Liver (tissue), 8 donors: ENCODE measurements at regions not wholly inside any gene's neighbourhood (a gene's known extent, or its start where the extent isn't known, plus 50 kb on each side); places are given as distances from the start of the nearest gene placed in this dataset.

Source experiments
- DNase-seq: peaks from one replicate; pipeline ENCODE4 v3.0.0-alpha.2; 2017; ENCODE audit warnings: low spot score
- H3K27ac ChIP-seq, 2 donors: one replicate each; pipeline ENCODE4 v1.7.0; 2013; ENCODE audit warnings: inconsistent platforms in 2 of 2, low read length in 2 of 2, control low read depth in 1 of 2, low read depth in 1 of 2, mild to moderate bottlenecking in 1 of 2
- H3K27me3 ChIP-seq, 4 donors: one replicate each; pipeline versions ENCODE4 v1.6.1 to v1.7.0; 2013; ENCODE audit warnings: low read length in 3 of 4, inconsistent platforms in 1 of 4, mild to moderate bottlenecking in 1 of 4, moderate library complexity in 1 of 4; ENCODE audit not compliant: control insufficient read depth in 4 of 4, insufficient read depth in 4 of 4
- H3K36me3 ChIP-seq, 4 donors: one replicate each; pipeline versions ENCODE4 v1.6.1 to v1.7.0; 2013; ENCODE audit warnings: low read length in 3 of 4, mild to moderate bottlenecking in 3 of 4, low read depth in 1 of 4, moderate library complexity in 1 of 4; ENCODE audit not compliant: control insufficient read depth in 4 of 4, insufficient read depth in 3 of 4
- H3K4me1 ChIP-seq, 4 donors: one replicate each; pipeline versions ENCODE4 v1.6.1 to v1.7.0; 2013; ENCODE audit warnings: low read length in 3 of 4, mild to moderate bottlenecking in 3 of 4, moderate library complexity in 1 of 4; ENCODE audit not compliant: control insufficient read depth in 4 of 4, insufficient read depth in 4 of 4
- H3K4me3 ChIP-seq, 3 donors: one replicate each; pipeline versions ENCODE4 v1.6.1 to v1.7.0; 2013; ENCODE audit warnings: low read length in 3 of 3, control low read depth in 1 of 3, low read depth in 1 of 3, mild to moderate bottlenecking in 1 of 3
- H3K9ac ChIP-seq, 2 donors: one replicate each; pipeline ENCODE4 v1.7.0; 2013; ENCODE audit warnings: low read length in 2 of 2, mild to moderate bottlenecking in 2 of 2, moderate library complexity in 2 of 2, control low read depth in 1 of 2, low read depth in 1 of 2
- H3K9me3 ChIP-seq, 4 donors: one replicate each; pipeline versions ENCODE4 v1.6.1 to v1.7.0; 2013; ENCODE audit warnings: low read length in 3 of 4; ENCODE audit not compliant: control insufficient read depth in 4 of 4
- ATF3 ChIP-seq: IDR thresholded peaks from 2 replicates; pipeline ENCODE4 v1.6.1; 2016; ENCODE audit warnings: antibody characterized with exemption
- CTCF ChIP-seq: fragments of 150-350 bp; IDR thresholded peaks from 2 replicates; pipeline ENCODE4 v1.5.1; 2017; ENCODE audit warnings: improper control_type of control experiment, low read depth, low read length; ENCODE audit not compliant: missing input control
- EGR1 ChIP-seq, 2 donors: IDR thresholded peaks; 2 replicates each; pipeline ENCODE4 v1.6.1; 2016 to 2018; ENCODE audit warnings: antibody characterized with exemption in 2 of 2, low read depth in 2 of 2
- GABPA ChIP-seq, 2 donors: IDR thresholded peaks in 1 of 2; conservative IDR thresholded peaks in 1 of 2; 2 replicates each; pipeline ENCODE4 v1.6.1; 2016; ENCODE audit warnings: antibody characterized with exemption in 2 of 2, mild to moderate bottlenecking in 1 of 2, moderate library complexity in 1 of 2
- HNF4G ChIP-seq: IDR thresholded peaks from 2 replicates; pipeline ENCODE4 v1.6.1; 2016; ENCODE audit warnings: antibody characterized with exemption
- RXRA ChIP-seq, 2 donors: IDR thresholded peaks; 2 replicates each; pipeline ENCODE4 v1.6.1; 2017 to 2018; ENCODE audit warnings: antibody characterized with exemption in 2 of 2, mild to moderate bottlenecking in 1 of 2
- SP1 ChIP-seq: IDR thresholded peaks from 2 replicates; pipeline ENCODE4 v1.6.1; 2018; ENCODE audit warnings: antibody characterized with exemption, mild to moderate bottlenecking
- TAF1 ChIP-seq: conservative IDR thresholded peaks from 2 replicates; pipeline ENCODE4 v1.6.1; 2016; ENCODE audit warnings: antibody characterized with exemption, mild to moderate bottlenecking
- YY1 ChIP-seq: IDR thresholded peaks from 2 replicates; pipeline ENCODE4 v1.6.1; 2016; ENCODE audit warnings: antibody characterized with exemption, mild to moderate bottlenecking
- ZBTB33 ChIP-seq: IDR thresholded peaks from 2 replicates; pipeline ENCODE4 v1.6.1; 2016; ENCODE audit warnings: antibody characterized with exemption
- WGBS: extraction: QIAGEN DNeasy Blood & Tissue Kit; methylation state at CpG from one replicate; pipeline ENCODE4 v1.1.7; 2013; 5-methylcytosine and 5-hydroxymethylcytosine counted together
- TF ChIP-seq, protein P1 (sequence below): IDR thresholded peaks from 2 replicates; pipeline ENCODE4 v1.6.1; 2016; ENCODE audit warnings: antibody characterized with exemption, mild to moderate bottlenecking
- donor health status: healthy.
- donor health status: healthy.
- donor health status: healthy.
- donor health status: healthy.
- donor health status: healthy.

- no peak for DNase-seq
These were observed 310.1 kb upstream of the DIO3 start for GRCh38 chr14:101250948-101251811.

GRCh38 chr14:101251812-101252442, 309.4 kb upstream of the DIO3 start:
- Histone ChIP-seq H3K9me3 (no peaks in the 10 kb centered on the region), H3K27me3 (no peaks in the 10 kb centered on the region), H3K27ac (no peak overlapping the region), H3K4me1 (no peaks in the 10 kb centered on the region), H3K4me3 (no peak overlapping the region), H3K9ac (no peak overlapping the region), H3K36me3 (no peaks in the 10 kb centered on the region)
- no peak for DNase-seq
- WGBS = 85% methylated on average over 15 of the region's 15 CpGs
- no peak for TF ChIP-seq SP1
- no peak for TF ChIP-seq HNF4G
- TF ChIP-seq GABPA (IDR thresholded peaks at IDR 0.05 in 1 of 2, conservative IDR thresholded peaks at IDR 0.05 in 1 of 2) = no peak
- no peak for TF ChIP-seq RXRA (IDR thresholded peaks at IDR 0.05)
- no peak for TF ChIP-seq EGR1 (IDR thresholded peaks at IDR 0.05; ENCODE audit: low read depth in 2 of 2)
- TF ChIP-seq, protein P1, sequence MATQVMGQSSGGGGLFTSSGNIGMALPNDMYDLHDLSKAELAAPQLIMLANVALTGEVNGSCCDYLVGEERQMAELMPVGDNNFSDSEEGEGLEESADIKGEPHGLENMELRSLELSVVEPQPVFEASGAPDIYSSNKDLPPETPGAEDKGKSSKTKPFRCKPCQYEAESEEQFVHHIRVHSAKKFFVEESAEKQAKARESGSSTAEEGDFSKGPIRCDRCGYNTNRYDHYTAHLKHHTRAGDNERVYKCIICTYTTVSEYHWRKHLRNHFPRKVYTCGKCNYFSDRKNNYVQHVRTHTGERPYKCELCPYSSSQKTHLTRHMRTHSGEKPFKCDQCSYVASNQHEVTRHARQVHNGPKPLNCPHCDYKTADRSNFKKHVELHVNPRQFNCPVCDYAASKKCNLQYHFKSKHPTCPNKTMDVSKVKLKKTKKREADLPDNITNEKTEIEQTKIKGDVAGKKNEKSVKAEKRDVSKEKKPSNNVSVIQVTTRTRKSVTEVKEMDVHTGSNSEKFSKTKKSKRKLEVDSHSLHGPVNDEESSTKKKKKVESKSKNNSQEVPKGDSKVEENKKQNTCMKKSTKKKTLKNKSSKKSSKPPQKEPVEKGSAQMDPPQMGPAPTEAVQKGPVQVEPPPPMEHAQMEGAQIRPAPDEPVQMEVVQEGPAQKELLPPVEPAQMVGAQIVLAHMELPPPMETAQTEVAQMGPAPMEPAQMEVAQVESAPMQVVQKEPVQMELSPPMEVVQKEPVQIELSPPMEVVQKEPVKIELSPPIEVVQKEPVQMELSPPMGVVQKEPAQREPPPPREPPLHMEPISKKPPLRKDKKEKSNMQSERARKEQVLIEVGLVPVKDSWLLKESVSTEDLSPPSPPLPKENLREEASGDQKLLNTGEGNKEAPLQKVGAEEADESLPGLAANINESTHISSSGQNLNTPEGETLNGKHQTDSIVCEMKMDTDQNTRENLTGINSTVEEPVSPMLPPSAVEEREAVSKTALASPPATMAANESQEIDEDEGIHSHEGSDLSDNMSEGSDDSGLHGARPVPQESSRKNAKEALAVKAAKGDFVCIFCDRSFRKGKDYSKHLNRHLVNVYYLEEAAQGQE = no peak
- no peak for TF ChIP-seq CTCF
- TF ChIP-seq TAF1 = no peak
- no peak for TF ChIP-seq YY1

More at GRCh38 chr14:101250948-101251811, 310.1 kb upstream of the DIO3 start:
- H3K36me3 ChIP-seq = no peaks in the 10 kb centered on the region
- 94% methylated on average over 15 of the region's 15 CpGs for WGBS
- TF ChIP-seq TAF1 (no peak), ZBTB33 (no peak), ATF3 (no peak), CTCF (no peak), HNF4G (no peak)
- H3K4me1 ChIP-seq = no peaks in the 10 kb centered on the region
- H3K27me3 ChIP-seq = no peaks in the 10 kb centered on the region
- H3K9ac ChIP-seq = no peak overlapping the region
- H3K4me3 ChIP-seq = no peak overlapping the region
- no peaks in the 10 kb centered on the region for H3K9me3 ChIP-seq
- H3K27ac ChIP-seq = no peak overlapping the region
